Immature natural killer cell (primary cell): ENCODE measurements at regions not wholly inside any gene's neighbourhood (a gene's known extent, or its start where the extent isn't known, plus 50 kb on each side); places are given as distances from the start of the nearest gene placed in this dataset.
A peak's percentile ranks its signal among the peaks of the same experiment; 100 is the strongest.
"Not testable (repeated sequence)": the region's sequence is repeated elsewhere in the genome, so short reads cannot be mapped to it uniquely, and the experiment has no call there.

ENCODE experiments used
- DNase-seq, 3 donors: peaks; one replicate each; pipeline ENCODE4 v3.0.0; 2022; ENCODE audit warnings: mixed read lengths in 1 of 3
- H3K27ac Mint-ChIP-seq, 6 donors: one replicate each; pipeline ENCODE4 v1.8.0; 2020; ENCODE audit warnings: mixed read lengths in 6 of 6, mild to moderate bottlenecking in 5 of 6, inconsistent platforms in 4 of 6, moderate library complexity in 3 of 6
- H3K27me3 Mint-ChIP-seq, 3 donors: one replicate each; pipeline ENCODE4 v1.8.0; 2020 to 2021; ENCODE audit warnings: low read depth in 3 of 3, mild to moderate bottlenecking in 3 of 3, mixed read lengths in 3 of 3, moderate library complexity in 3 of 3, inconsistent platforms in 1 of 3
- H3K36me3 Mint-ChIP-seq, 3 donors: one replicate each; pipeline ENCODE4 v1.8.0; 2020; ENCODE audit warnings: mixed read lengths in 3 of 3, inconsistent platforms in 2 of 3, mild to moderate bottlenecking in 2 of 3
- H3K4me1 Mint-ChIP-seq, 2 donors: one replicate each; pipeline ENCODE4 v1.8.0; 2020; ENCODE audit warnings: inconsistent platforms in 2 of 2, mild to moderate bottlenecking in 2 of 2, mixed read lengths in 2 of 2, moderate library complexity in 1 of 2
- H3K4me3 Mint-ChIP-seq, 5 donors: one replicate each; pipeline ENCODE4 v1.8.0; 2020; ENCODE audit warnings: mild to moderate bottlenecking in 5 of 5, mixed read lengths in 5 of 5, inconsistent platforms in 3 of 5, moderate library complexity in 3 of 5
- H3K9me3 Mint-ChIP-seq, 6 donors: one replicate each; pipeline ENCODE4 v1.8.0; 2020; ENCODE audit warnings: mild to moderate bottlenecking in 6 of 6, mixed read lengths in 6 of 6, inconsistent platforms in 4 of 6, moderate library complexity in 3 of 6

DNA sequence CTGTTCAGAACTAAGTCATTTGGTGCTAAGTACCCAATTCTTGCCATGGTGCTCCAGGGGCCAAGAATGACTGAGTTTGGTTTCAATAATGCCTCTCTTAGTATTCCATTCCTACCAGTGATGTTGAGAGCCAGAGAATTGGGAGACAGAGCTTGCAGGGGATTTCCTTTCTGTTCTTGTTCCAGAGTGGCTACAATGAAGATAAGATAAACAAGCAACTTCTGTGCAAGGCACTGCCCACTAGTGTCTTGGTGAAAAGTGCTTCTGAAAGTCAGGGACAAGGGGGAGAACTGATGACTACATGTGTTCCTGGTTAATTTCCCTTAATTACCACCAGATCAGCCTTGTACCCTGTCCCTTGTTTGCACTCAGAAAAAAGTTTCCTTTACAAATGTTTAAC lies 421.6 kb downstream of the BCKDHB start:
- no peak overlapping the region for H3K4me3 Mint-ChIP-seq

DNA sequence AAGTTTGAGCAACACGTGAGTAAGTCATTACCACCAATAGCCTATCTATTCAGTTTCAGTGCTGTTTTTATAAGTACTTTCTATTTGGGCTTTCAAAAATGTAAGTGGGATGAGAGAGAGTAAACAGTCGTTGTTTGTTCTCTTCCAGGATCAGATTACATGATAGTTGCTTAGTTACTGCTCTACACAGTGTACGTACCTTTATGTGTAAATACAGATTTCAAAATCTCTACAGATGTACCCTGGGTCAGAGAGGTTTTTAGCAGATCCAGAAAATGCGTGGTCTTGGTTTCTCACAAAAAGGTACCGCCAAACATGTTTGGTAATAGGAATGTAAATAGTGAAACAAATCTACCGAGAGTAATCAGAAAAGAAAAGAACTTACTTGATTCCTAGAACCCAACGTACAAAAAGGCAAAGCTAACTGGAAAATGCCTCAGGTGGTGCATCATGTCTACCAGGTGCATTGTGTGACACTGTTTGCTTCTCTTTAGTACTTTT lies 421.1 kb downstream of the BCKDHB start:
- Mint-ChIP-seq H3K4me3 (no peak overlapping the region), H3K27ac (no peak overlapping the region), H3K9me3 (no peaks in the 10 kb centered on the region), H3K27me3 (no peaks in the 10 kb centered on the region), H3K4me1 (peaks cover 9 to 10% of the 10 kb centered on the region in 2 donors), H3K36me3 (peaks cover 0 to 5% (median 0%) of the 10 kb centered on the region in 3 donors)
- DNase-seq = no peak

More for the DNA sequence above, 421.6 kb downstream of the BCKDHB start:
- H3K36me3 Mint-ChIP-seq = peaks cover 0 to 5% (median 0%) of the 10 kb centered on the region in 3 donors
- peaks cover 9 to 10% of the 10 kb centered on the region in 2 donors for H3K4me1 Mint-ChIP-seq
- no peaks in the 10 kb centered on the region for H3K9me3 Mint-ChIP-seq
- no peak for DNase-seq
- no peak overlapping the region for H3K27ac Mint-ChIP-seq
- H3K27me3 Mint-ChIP-seq = no peaks in the 10 kb centered on the region

DNA sequence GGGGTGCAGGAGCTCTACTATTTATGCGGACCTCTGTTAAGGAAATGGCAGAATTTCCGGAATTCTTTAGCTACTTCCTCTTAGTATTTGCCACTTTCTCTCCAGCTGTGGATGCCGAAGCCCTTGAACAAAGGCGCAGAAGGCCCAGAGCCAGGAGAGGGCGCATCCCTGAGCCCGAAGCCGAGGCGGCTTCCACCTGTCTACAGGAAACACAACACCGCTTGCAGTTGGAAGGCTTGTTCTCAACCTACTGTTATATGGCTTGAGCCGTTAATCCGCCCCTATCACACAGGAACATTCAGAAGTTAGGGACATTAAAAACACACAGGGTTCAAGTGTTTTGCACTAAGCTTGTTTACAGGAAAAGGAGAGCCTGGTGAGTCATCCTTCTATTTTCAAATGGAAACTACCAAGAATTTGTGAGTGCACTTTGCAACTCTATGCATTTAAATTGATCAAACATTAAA lies 417.1 kb downstream of the BCKDHB start:
- Mint-ChIP-seq H3K27me3 (no peaks in the 10 kb centered on the region), H3K4me3 (peak overlapping the region in 2 of 5 donors; percentile 18 to 23), H3K36me3 (peaks cover 0 to 5% (median 0%) of the 10 kb centered on the region in 3 donors), H3K9me3 (no peaks in the 10 kb centered on the region), H3K4me1 (peaks cover 9 to 10% of the 10 kb centered on the region in 2 donors), H3K27ac (no peak overlapping the region)
- no peak for DNase-seq

DNA sequence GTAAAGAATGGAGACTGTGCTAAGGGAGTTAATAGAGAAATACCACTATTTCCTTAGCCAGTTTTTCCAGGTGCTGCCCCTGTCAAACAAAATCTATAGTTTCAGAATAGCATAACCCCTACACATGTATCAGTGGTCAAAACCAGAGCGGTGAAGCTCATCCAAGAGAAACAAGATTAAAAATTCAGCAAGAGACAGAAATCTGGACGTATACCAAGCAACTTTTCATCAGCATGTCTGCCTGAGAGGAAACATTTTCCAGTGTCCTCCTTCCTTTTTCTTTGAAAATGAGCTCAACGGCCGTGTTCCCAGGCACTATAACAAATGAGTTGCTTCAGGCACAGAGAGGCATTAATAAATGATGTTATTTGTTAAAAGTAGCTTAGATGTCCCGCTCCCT lies 416.5 kb downstream of the BCKDHB start:
- H3K36me3 Mint-ChIP-seq = peaks cover 0 to 4% (median 0%) of the 10 kb centered on the region in 3 donors
- H3K4me3 Mint-ChIP-seq = no peak overlapping the region
- peaks cover 9 to 10% of the 10 kb centered on the region in 2 donors for H3K4me1 Mint-ChIP-seq
- no peak overlapping the region for H3K27ac Mint-ChIP-seq
- H3K27me3 Mint-ChIP-seq = no peaks in the 10 kb centered on the region
- H3K9me3 Mint-ChIP-seq = no peaks in the 10 kb centered on the region
- DNase-seq = no peak

DNA sequence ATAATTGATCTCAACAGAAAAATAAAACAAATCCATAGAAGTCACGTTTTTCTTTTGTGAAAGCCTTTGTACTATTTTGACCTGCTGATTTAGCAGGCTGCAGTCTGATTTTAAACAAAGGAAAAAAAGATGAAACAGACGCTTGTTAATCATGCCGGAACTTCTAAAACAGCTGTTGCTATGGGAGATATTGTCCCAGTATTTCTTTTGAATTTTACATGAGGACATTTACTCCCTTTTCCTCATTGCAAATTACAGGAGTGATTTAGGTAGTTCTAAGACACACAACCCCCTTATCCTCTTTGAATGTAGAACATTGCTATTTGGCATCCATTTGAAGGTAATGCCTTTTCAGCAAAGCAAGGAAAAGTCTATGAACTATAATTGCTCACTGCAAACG lies 416.1 kb downstream of the BCKDHB start:
- Mint-ChIP-seq H3K36me3 (no peaks in the 10 kb centered on the region), H3K9me3 (no peaks in the 10 kb centered on the region), H3K4me3 (no peak overlapping the region), H3K4me1 (peaks cover 9 to 10% of the 10 kb centered on the region in 2 donors), H3K27me3 (no peaks in the 10 kb centered on the region), H3K27ac (no peak overlapping the region)
- no peak for DNase-seq

DNA sequence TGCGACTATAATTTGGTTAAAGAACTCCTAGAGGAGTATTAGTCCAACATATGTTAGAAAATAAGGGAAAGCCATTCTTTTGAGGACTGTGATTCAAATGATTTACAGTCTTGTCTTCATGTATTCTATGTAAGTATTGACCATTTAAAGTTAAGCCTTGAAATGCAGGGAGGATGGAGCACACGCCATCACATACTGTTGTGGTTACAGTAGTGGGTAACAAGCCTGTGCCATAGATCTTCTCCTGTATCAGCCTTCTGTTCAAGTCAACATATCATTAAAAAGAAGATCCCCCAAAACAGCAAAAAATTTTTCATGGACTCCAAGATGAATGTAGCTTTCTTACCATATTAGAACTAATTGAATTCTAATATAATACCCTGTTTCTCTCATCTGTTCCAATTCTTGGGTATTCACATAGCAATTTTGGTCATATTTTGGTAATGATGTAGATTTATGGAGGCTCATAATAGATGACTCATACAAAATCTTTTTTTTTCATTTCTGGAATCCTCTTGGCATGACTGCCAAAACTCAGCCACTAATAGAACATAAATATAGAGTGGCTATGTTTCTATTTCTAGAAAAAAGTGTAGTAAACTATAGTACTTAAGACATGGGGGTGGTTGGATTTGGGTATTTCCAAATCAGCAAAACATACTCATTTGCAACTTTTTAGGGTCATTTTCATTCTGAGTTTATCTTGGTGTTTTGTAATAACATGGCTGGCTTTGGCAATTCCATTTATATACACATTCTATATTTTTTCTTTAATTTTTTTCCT lies 413.5 kb downstream of the BCKDHB start:
- DNase-seq = no peak
- Mint-ChIP-seq H3K27me3 (peaks cover 0 to 5% (median 0%) of the 10 kb centered on the region in 3 donors), H3K36me3 (no peaks in the 10 kb centered on the region), H3K27ac (no peak overlapping the region), H3K4me3 (no peak overlapping the region), H3K9me3 (peaks cover 0 to 3% (median 0%) of the 10 kb centered on the region in 6 donors), H3K4me1 (peaks cover 9 to 10% of the 10 kb centered on the region in 2 donors)

DNA sequence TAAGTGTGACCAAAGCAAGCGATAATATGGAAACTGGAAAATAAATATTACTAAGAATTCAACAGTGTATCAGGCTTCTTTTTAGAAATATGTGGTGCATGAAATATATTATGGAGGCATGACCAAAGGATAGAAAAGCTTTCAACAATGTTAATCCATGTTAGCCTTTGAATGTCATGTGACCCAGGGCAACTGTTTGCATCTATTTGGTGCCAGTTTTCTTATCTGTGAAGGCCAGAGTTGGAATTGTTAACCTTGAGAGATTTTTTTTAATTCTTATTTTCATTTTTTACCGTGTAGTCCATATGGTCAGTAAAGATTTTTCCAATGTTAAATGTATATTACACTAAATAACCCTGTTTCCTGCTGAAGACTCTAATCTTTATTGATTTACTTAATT lies 411.1 kb downstream of the BCKDHB start:
- H3K9me3 Mint-ChIP-seq = peaks cover 0 to 4% (median 0%) of the 10 kb centered on the region in 6 donors
- no peak for DNase-seq
- H3K27ac Mint-ChIP-seq = no peak overlapping the region
- no peaks in the 10 kb centered on the region for H3K4me1 Mint-ChIP-seq
- H3K36me3 Mint-ChIP-seq = no peaks in the 10 kb centered on the region
- no peak overlapping the region for H3K4me3 Mint-ChIP-seq
- peaks cover 0 to 5% (median 2%) of the 10 kb centered on the region in 3 donors for H3K27me3 Mint-ChIP-seq

DNA sequence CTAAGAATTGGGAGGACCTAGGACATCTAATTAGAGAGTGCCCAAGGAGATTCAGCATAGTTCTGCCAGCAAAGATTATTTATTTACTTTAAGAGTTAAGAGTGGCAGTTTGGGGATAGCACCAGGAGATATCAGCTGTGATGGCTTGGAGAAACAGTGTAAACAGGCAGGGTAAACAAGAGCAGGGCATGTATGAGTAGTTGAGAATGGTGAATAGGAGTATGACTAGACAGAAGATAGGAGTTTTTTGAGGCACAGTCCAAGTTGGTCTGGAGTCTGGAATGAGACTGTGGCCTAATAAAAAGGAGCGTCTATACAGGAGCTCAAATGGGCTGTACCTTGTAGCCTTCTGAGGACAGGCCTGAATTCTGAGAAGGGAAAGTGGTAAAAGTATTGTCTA lies 404.1 kb downstream of the BCKDHB start:
- not testable (repeated sequence) for DNase-seq, H3K4me3 Mint-ChIP-seq, H3K9me3 Mint-ChIP-seq, H3K27me3 Mint-ChIP-seq, H3K4me1 Mint-ChIP-seq, H3K36me3 Mint-ChIP-seq, H3K27ac Mint-ChIP-seq

DNA sequence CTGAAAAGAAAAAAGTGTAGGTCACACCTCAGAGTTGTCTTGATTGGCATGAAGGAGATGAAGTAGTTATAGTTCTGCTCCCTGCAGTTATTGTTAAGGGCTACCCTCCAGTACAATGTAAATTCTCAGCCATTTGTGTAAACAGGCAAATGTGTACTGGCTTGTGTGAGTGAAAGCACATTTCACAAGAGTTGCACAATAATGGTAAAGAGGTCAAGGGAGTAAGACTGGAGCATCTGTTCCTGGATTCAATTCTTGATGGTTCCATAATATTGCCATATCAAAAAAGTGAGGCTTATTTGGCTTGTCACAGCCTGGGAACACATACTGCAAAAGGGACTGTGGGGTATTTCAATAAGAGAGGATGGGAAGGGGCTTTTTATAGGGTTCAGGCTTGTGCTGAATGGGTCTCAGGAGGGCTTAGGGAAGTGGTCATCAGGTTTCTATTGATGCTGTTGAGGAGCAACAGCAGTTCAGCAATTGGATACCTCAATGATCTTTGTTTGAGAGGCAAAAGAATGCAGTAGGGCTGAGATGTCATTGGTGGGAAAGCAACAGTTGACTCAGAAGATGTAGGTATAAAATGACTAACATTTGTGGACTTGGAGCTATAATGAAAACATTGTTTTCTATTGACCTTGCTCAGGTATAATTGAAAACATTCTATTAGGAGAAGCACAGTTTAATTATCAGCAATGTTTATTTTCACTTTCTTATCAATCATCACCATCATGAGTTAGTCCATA lies 402.6 kb downstream of the BCKDHB start:
- no peaks in the 10 kb centered on the region for H3K36me3 Mint-ChIP-seq
- no peaks in the 10 kb centered on the region for H3K9me3 Mint-ChIP-seq
- no peak overlapping the region for H3K27ac Mint-ChIP-seq
- peaks cover 0 to 5% (median 0%) of the 10 kb centered on the region in 3 donors for H3K27me3 Mint-ChIP-seq
- H3K4me1 Mint-ChIP-seq = no peaks in the 10 kb centered on the region
- DNase-seq = no peak
- no peak overlapping the region for H3K4me3 Mint-ChIP-seq

DNA sequence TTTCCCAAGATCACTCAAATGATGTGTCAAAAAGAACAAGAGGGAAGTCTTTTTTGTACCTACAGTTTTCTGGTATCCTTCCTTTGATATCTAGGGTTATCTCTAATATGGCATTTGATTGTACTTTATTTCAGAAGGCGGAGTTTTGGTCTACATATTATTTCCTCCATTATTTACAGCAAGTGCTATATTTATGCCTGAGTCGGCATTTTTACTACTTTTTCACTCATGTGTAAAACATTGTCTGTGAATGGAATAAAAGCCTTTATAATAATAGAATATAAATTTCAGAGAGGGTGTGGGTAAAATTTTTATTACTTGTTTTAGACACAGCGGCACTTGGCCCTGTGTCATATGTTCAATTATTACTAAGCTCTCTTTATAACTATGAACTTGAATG lies 398.4 kb downstream of the BCKDHB start:
- no peaks in the 10 kb centered on the region for H3K36me3 Mint-ChIP-seq
- peaks cover 0 to 3% (median 2%) of the 10 kb centered on the region in 3 donors for H3K27me3 Mint-ChIP-seq
- H3K4me1 Mint-ChIP-seq = no peaks in the 10 kb centered on the region

DNA sequence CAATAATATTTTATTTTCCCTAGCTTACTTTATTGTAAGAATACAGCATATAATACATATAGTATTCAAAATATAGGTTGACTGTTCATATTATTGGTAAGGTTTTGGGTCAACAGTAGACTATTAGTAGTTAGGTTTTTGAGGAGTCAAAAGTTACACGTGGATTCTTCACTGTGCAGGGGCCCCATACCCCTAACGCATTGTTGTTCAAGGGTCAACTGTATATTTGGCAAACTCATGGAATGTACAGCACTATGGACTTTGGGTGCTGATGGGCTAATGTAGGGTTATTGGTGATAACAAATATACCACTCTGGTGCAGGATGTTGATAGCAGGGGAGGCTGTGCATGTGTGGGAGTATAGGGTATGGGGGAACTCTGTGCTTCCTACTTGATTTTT lies 397.2 kb downstream of the BCKDHB start:
- H3K4me1 Mint-ChIP-seq = no peaks in the 10 kb centered on the region
- H3K27me3 Mint-ChIP-seq = peaks cover 0 to 3% (median 2%) of the 10 kb centered on the region in 3 donors
- H3K27ac Mint-ChIP-seq = no peak overlapping the region
- no peaks in the 10 kb centered on the region for H3K36me3 Mint-ChIP-seq
- H3K4me3 Mint-ChIP-seq = no peak overlapping the region
- no peak for DNase-seq
- H3K9me3 Mint-ChIP-seq = no peaks in the 10 kb centered on the region

More for the DNA sequence above, 398.4 kb downstream of the BCKDHB start:
- Mint-ChIP-seq H3K9me3 (no peaks in the 10 kb centered on the region), H3K4me3 (no peak overlapping the region), H3K27ac (no peak overlapping the region)
- no peak for DNase-seq

DNA sequence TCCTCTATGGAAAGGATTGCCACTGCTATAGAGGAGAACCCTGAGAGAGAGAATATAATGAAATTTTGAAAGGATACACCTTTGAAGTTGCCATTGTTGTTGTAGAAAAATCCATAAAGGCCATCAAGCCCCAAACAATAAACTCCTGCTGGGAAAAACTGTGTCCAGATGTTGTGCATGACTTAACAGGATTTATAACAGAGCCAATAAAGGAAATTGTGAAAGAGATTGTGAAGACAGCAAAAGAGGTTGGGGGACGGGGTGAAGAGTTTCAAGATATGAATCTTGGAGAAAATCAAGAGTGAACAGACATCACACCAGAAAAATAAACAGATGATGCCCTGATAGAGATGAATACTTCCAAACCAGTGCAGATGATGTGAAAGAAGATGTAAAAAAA lies 396.4 kb downstream of the BCKDHB start:
- Mint-ChIP-seq H3K4me3 (no peak overlapping the region), H3K27ac (no peak overlapping the region), H3K4me1 (no peaks in the 10 kb centered on the region), H3K27me3 (peaks cover 0 to 5% (median 2%) of the 10 kb centered on the region in 3 donors), H3K9me3 (peaks cover 0 to 5% (median 0%) of the 10 kb centered on the region in 6 donors), H3K36me3 (no peaks in the 10 kb centered on the region)
- DNase-seq = no peak

DNA sequence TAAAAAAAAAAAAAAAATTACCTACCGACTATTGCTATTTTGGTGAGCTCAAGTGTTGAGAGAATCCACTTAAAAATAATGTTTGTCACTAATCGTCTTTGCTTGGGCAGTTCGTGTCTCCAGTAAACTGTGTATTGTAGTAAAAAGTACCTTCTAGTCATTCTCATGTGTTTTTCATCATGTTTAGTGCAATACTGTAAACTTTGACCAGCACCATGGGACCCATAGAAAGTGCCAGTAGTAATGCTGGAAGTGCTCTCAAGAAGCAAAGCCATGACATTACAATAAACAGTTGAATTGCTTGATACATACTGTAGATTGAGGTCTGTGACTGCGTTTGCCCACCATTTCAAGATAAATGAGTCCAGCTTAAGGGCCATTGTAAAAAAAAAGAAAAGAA lies 395.2 kb downstream of the BCKDHB start:
- H3K27ac Mint-ChIP-seq = no peak overlapping the region
- peaks cover 0 to 4% (median 2%) of the 10 kb centered on the region in 3 donors for H3K27me3 Mint-ChIP-seq
- no peak for DNase-seq
- H3K9me3 Mint-ChIP-seq = peaks cover 0 to 5% (median 0%) of the 10 kb centered on the region in 6 donors
- no peaks in the 10 kb centered on the region for H3K4me1 Mint-ChIP-seq
- H3K36me3 Mint-ChIP-seq = no peaks in the 10 kb centered on the region
- H3K4me3 Mint-ChIP-seq = no peak overlapping the region
